Prostate gland (tissue), 2 donors: ENCODE measurements at regions not wholly inside any gene's neighbourhood (a gene's known extent, or its start where the extent isn't known, plus 50 kb on each side); places are given as distances from the start of the nearest gene placed in this dataset.

Experiments used
- DNase-seq: peaks from one replicate; pipeline ENCODE4 v3.0.0-alpha.2; 2019; ENCODE audit warnings: low spot score
- H3K27ac ChIP-seq, 2 donors: fragments of 200-600 bp; sonication (generic); 2 replicates each; pipeline ENCODE4 v1.5.1; 2017 to 2019
- H3K27me3 ChIP-seq: fragments of 200-600 bp; sonication (generic); replicated peaks from 2 replicates; pipeline ENCODE4 v1.5.1; 2019; ENCODE audit not compliant: insufficient read depth
- H3K36me3 ChIP-seq, 2 donors: fragments of 200-600 bp; sonication (generic); 1 replicate in 1 of 2; 2 replicates in 1 of 2; pipeline versions ENCODE4 v1.5.1 to v1.8.1; 2017 to 2019
- H3K4me1 ChIP-seq: fragments of 200-600 bp; sonication (generic); replicated peaks from 2 replicates; pipeline ENCODE4 v1.5.1; 2019
- H3K4me3 ChIP-seq, 2 donors: fragments of 200-600 bp; sonication (generic); 2 replicates each; pipeline ENCODE4 v1.5.1; 2017 to 2019
- H3K9me3 ChIP-seq: fragments of 200-600 bp; sonication (generic); 2 replicates; pipeline ENCODE4 v1.5.1; 2017
- CTCF ChIP-seq, 4 experiments: fragments of 200-600 bp in 2 of 4; fragments of 450-650 bp in 2 of 4; sonication (generic) in 2 of 4; IDR thresholded peaks; 1 replicate in 3 of 4; 2 replicates in 1 of 4; pipeline ENCODE4 v1.5.1; 2016 to 2019; ENCODE audit warnings: antibody characterized with exemption in 4 of 4, mild to moderate bottlenecking in 2 of 4, moderate library complexity in 2 of 4
- POLR2A ChIP-seq: fragments of 450-650 bp; IDR thresholded peaks from one replicate; pipeline ENCODE4 v1.6.1; 2016; ENCODE audit warnings: antibody characterized with exemption, mild to moderate bottlenecking
- POLR2AphosphoS5 ChIP-seq: sonication (generic); formaldehyde crosslinking; IDR thresholded peaks from one replicate; pipeline ENCODE4 v1.6.1; 2017; ENCODE audit warnings: antibody characterized with exemption
- WGBS: methylation state at CpG from one replicate; pipeline ENCODE4 v1.1.5; 2018; 5-methylcytosine and 5-hydroxymethylcytosine counted together
- intact Hi-C: fragments of 100-400 bp; cut with DNase I; formaldehyde crosslinking; loops from one replicate; pipeline ENCODE4 v1.14.2; 2022

DNA sequence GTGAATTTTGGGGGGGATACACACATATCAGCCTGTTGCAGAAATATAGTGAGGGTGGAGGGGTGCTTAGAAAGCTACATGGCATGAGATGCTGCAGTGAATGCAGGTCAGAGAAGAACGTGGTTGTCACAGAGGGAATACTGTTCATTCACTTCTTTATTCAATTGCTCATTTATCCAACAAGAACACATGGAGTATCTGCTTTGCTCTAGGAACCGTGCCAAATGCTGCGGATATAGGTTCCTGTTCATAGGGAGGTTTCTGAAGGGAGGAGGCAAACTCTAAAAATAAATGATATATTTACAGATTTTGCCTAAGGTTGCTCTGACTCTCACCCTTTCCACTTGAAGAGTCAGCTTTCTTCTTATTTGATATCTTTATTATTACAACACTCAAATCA is 444.3 kb upstream of the CLINT1 start:
- no peaks in the 10 kb centered on the region for H3K4me1 ChIP-seq
- WGBS: 53% methylated on average over 3 of the region's 3 CpGs
- no peaks in the 10 kb centered on the region for H3K9me3 ChIP-seq
- intact Hi-C loops: no loop called here
- no peaks in the 10 kb centered on the region for H3K27me3 ChIP-seq
- H3K27ac ChIP-seq: no peak overlapping the region
- no peaks in the 10 kb centered on the region for H3K36me3 ChIP-seq
- no peak for DNase-seq
- TF ChIP-seq POLR2A (no peak), POLR2AphosphoS5 (no peak), CTCF (IDR thresholded peaks at IDR 0.05) (no peak)
- H3K4me3 ChIP-seq: no peak overlapping the region

- Histone ChIP-seq H3K36me3 (no peaks in the 10 kb centered on the region), H3K27me3 (no peaks in the 10 kb centered on the region), H3K4me1 (no peaks in the 10 kb centered on the region), H3K4me3 (no peak overlapping the region), H3K27ac (no peak overlapping the region), H3K9me3 (no peaks in the 10 kb centered on the region)
- WGBS: 66% methylated on average over 2 of the region's 2 CpGs
- no peak for DNase-seq
- intact Hi-C loops: no loop called here
- TF ChIP-seq POLR2A (no peak), CTCF (IDR thresholded peaks at IDR 0.05) (no peak), POLR2AphosphoS5 (no peak)
These were observed 443.1 kb upstream of the CLINT1 start for GRCh38 chr5:158302029-158302428.

DNA sequence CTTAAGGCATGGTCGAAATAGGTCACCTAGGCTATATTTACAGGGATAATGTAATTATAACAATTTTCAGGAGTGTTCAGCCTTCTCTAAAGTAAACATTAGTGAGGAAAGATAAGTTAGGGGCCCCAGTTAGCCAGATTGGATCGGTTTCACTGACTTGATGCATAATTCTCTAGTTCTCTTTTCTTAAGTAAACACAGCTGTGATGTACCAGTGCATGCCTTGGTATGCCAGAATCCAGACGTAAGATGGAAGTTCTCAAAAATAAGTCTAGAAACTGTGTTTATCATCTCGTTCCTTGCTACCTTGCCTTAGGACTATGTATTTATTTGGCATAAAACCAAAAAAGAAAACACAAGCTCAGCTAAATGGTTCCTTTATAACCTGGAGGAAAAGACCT is 442.2 kb upstream of the CLINT1 start:
- Histone ChIP-seq H3K4me3 (no peak overlapping the region), H3K9me3 (no peaks in the 10 kb centered on the region), H3K4me1 (no peaks in the 10 kb centered on the region), H3K36me3 (no peaks in the 10 kb centered on the region), H3K27ac (no peak overlapping the region), H3K27me3 (no peaks in the 10 kb centered on the region)
- WGBS: 36% methylated on average over 4 of the region's 4 CpGs
- intact Hi-C loops: no loop called here
- DNase-seq: no peak
- no peak for TF ChIP-seq CTCF (IDR thresholded peaks at IDR 0.05)
- TF ChIP-seq POLR2A: no peak
- TF ChIP-seq POLR2AphosphoS5: no peak

DNA sequence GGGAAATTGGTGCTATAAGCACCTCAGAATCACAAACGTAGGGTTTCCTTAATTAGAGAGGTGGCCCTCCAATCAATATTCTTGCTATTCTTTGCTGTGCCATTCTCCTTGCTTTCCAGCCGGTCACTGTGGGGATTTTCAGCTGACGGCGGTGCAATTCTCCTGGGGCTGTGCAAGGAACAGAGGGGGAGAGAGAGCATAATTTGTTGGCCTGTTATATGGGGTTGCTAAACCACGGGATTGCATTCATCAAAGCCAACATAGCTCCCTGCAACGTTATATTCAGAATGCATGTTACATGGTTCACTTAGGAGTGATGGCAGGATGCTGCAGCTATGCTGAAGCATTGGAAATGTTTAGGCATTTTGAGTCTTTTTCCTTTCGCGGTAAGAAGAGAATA is 441.3 kb upstream of the CLINT1 start:
- Histone ChIP-seq H3K4me3 (no peak overlapping the region), H3K9me3 (no peaks in the 10 kb centered on the region), H3K27me3 (no peaks in the 10 kb centered on the region), H3K4me1 (no peaks in the 10 kb centered on the region), H3K27ac (no peak overlapping the region), H3K36me3 (no peaks in the 10 kb centered on the region)
- no peak for DNase-seq
- TF ChIP-seq POLR2AphosphoS5 (no peak), POLR2A (no peak), CTCF (IDR thresholded peaks at IDR 0.05) (no peak)
- intact Hi-C loops: no loop called here
- 70% methylated on average over 8 of the region's 8 CpGs for WGBS

GRCh38 chr5:158297002-158297527 is 438.1 kb upstream of the CLINT1 start:
- H3K36me3 ChIP-seq: no peaks in the 10 kb centered on the region
- no peaks in the 10 kb centered on the region for H3K9me3 ChIP-seq
- TF ChIP-seq CTCF (IDR thresholded peaks at IDR 0.05) (no peak), POLR2A (no peak), POLR2AphosphoS5 (no peak)
- no peak overlapping the region for H3K4me3 ChIP-seq
- no peak for DNase-seq
- no peak overlapping the region for H3K27ac ChIP-seq
- H3K27me3 ChIP-seq: no peaks in the 10 kb centered on the region
- intact Hi-C loops: no loop called here
- H3K4me1 ChIP-seq: no peaks in the 10 kb centered on the region
